Adrenal gland (tissue), 9 donors: ENCODE measurements at regions not wholly inside any gene's neighbourhood (a gene's known extent, or its start where the extent isn't known, plus 50 kb on each side); places are given as distances from the start of the nearest gene placed in this dataset.

Experiments
- DNase-seq, 7 donors: peaks; one replicate each; pipeline ENCODE4 v3.0.0-alpha.2; 2019 to 2020
- H3K27ac ChIP-seq, 5 donors: fragments of 200-600 bp; sonication (generic) in 4 of 5; 1 replicate in 3 of 5; 2 replicates in 2 of 5; pipeline versions ENCODE4 v1.5.1 to v1.8.0; 2016 to 2020; ENCODE audit warnings: mild to moderate bottlenecking in 1 of 5
- H3K27me3 ChIP-seq: fragments of 200-600 bp; 2 replicates; pipeline ENCODE4 v1.8.0; 2021
- H3K36me3 ChIP-seq, 2 donors: fragments of 200-600 bp; replicated peaks in 1 of 2; 1 replicate in 1 of 2; 2 replicates in 1 of 2; pipeline versions ENCODE4 v1.5.1 to v1.8.0; 2018 to 2022
- H3K4me1 ChIP-seq, 2 donors: fragments of 200-600 bp; replicated peaks in 1 of 2; 1 replicate in 1 of 2; 2 replicates in 1 of 2; pipeline versions ENCODE4 v1.5.1 to v1.8.0; 2018 to 2021
- H3K4me3 ChIP-seq, 4 donors: fragments of 200-600 bp; sonication (generic) in 3 of 4; one replicate each; pipeline ENCODE4 v1.5.1; 2016 to 2018
- H3K9me3 ChIP-seq, 3 donors: fragments of 200-600 bp; sonication (generic) in 1 of 3; replicated peaks in 1 of 3; 1 replicate in 2 of 3; 2 replicates in 1 of 3; pipeline versions ENCODE4 v1.5.1 to v1.8.0; 2016 to 2021
- CTCF ChIP-seq, 6 experiments: fragments of 450-650 bp in 4 of 6; fragments of 200-600 bp in 2 of 6; sonication (generic) in 1 of 6; IDR thresholded peaks; 1 replicate in 5 of 6; 2 replicates in 1 of 6; pipeline versions ENCODE4 v1.5.1 to v1.8.0; 2016 to 2021; ENCODE audit warnings: antibody characterized with exemption in 6 of 6, mild to moderate bottlenecking in 2 of 6, moderate library complexity in 1 of 6
- POLR2A ChIP-seq, 2 donors: fragments of 450-650 bp; IDR thresholded peaks; one replicate each; pipeline ENCODE4 v1.6.1; 2017; ENCODE audit warnings: antibody characterized with exemption in 2 of 2, mild to moderate bottlenecking in 2 of 2, moderate library complexity in 1 of 2
- WGBS, 4 donors: extraction: QIAGEN DNeasy Blood & Tissue Kit in 2 of 4; methylation state at CpG; one replicate each; pipeline versions ENCODE4 v1.1.5 to v1.1.7; 2013 to 2017; 5-methylcytosine and 5-hydroxymethylcytosine counted together
- intact Hi-C, 2 donors: fragments of 100-400 bp; cut with DNase I; formaldehyde crosslinking; loops; one replicate each; pipeline versions ENCODE4 v1.14.1 to v1.15.0; 2022 to 2023
- donor health status: healthy with polysubstance abuse.
- donor health status: Bipolar disorder and iron deficiency.
- donor health status: DM: yes; HTN: yes; CAD: no.
- donor health status: DM: no; HTN: no; CAD: no.
- donor health status: DM: no; HTN: no; CAD: no.

- WGBS, 4 donors: 48 to 62% (median 54%) methylated on average over 1 of the region's 1 CpG
Observed at GRCh38 chr6:115798229-115798628, 262.5 kb downstream of the FRK start.

GRCh38 chr6:115796829-115797228 is 263.9 kb downstream of the FRK start:
- Histone ChIP-seq H3K9me3 (no peaks in the 10 kb centered on the region), H3K36me3 (no peaks in the 10 kb centered on the region), H3K4me1 (no peaks in the 10 kb centered on the region), H3K27me3 (no peaks in the 10 kb centered on the region), H3K4me3 (no peak overlapping the region), H3K27ac (no peak overlapping the region)
- DNase-seq: no peak
- no peak for TF ChIP-seq POLR2A (IDR thresholded peaks at IDR 0.05)
- no peak for TF ChIP-seq CTCF (IDR thresholded peaks at IDR 0.05)
- WGBS, 4 donors: 67 to 81% (median 74%) methylated on average over 1 of the region's 1 CpG
- intact Hi-C loops: no loop called here

More at GRCh38 chr6:115798229-115798628, 262.5 kb downstream of the FRK start:
- no peaks in the 10 kb centered on the region for H3K4me1 ChIP-seq
- DNase-seq: no peak
- H3K36me3 ChIP-seq: no peaks in the 10 kb centered on the region
- intact Hi-C loops: no loop called here
- no peaks in the 10 kb centered on the region for H3K9me3 ChIP-seq
- no peaks in the 10 kb centered on the region for H3K27me3 ChIP-seq
- H3K27ac ChIP-seq: no peak overlapping the region
- no peak for TF ChIP-seq CTCF (IDR thresholded peaks at IDR 0.05)
- TF ChIP-seq POLR2A (IDR thresholded peaks at IDR 0.05): no peak
- no peak overlapping the region for H3K4me3 ChIP-seq

GRCh38 chr6:115796061-115796460 is 264.6 kb downstream of the FRK start:
- H3K4me3 ChIP-seq: no peak overlapping the region
- no peak for TF ChIP-seq POLR2A (IDR thresholded peaks at IDR 0.05)
- no peak for TF ChIP-seq CTCF (IDR thresholded peaks at IDR 0.05)
- intact Hi-C loops: no loop called here
- H3K4me1 ChIP-seq: no peaks in the 10 kb centered on the region
- H3K27ac ChIP-seq: no peak overlapping the region
- no peaks in the 10 kb centered on the region for H3K36me3 ChIP-seq
- no peaks in the 10 kb centered on the region for H3K9me3 ChIP-seq
- no peaks in the 10 kb centered on the region for H3K27me3 ChIP-seq
- no peak for DNase-seq
- WGBS, 4 donors: 76 to 87% (median 81%) methylated on average over 2 of the region's 2 CpGs

GRCh38 chr6:115783402-115784061 is 277.2 kb downstream of the FRK start:
- peak; percentile 31 to 60 (median 49) for DNase-seq
- Histone ChIP-seq H3K4me1 (no peaks in the 10 kb centered on the region), H3K27ac (no peak overlapping the region), H3K27me3 (no peaks in the 10 kb centered on the region), H3K4me3 (no peak overlapping the region), H3K9me3 (no peaks in the 10 kb centered on the region), H3K36me3 (no peaks in the 10 kb centered on the region)
- TF ChIP-seq CTCF (IDR thresholded peaks at IDR 0.05) (no peak), POLR2A (IDR thresholded peaks at IDR 0.05) (no peak)
- 64 to 70% (median 65%) methylated on average over 3 of the region's 3 CpGs for WGBS, 4 donors
- intact Hi-C loops: no loop called here
